ENCODE measurements at regions not wholly inside any gene's neighbourhood (a gene's known extent, or its start where the extent isn't known, plus 50 kb on each side); places are given as distances from the start of the nearest gene placed in this dataset.

GRCh38 chr5:97618721-97619120, 435.7 kb upstream of the RIOK2 start:
- Mint-ChIP-seq H3K27me3 (no peaks in the 10 kb centered on the region), H3K4me1 (ENCODE audit: unreplicated experiment) (no peaks in the 10 kb centered on the region)
- TF ChIP-seq CTCF (conservative IDR thresholded peaks at IDR 0.05) = no peak

GRCh38 chr5:97623441-97623840, 440.4 kb upstream of the RIOK2 start:
- DNase-seq (ENCODE audit: extremely low spot score, unreplicated experiment) = no peak

More at GRCh38 chr5:97618721-97619120, 435.7 kb upstream of the RIOK2 start:
- H3K36me3 Mint-ChIP-seq = no peaks in the 10 kb centered on the region
- no peaks in the 10 kb centered on the region for H3K9me3 Mint-ChIP-seq
- no peak for DNase-seq (ENCODE audit: extremely low spot score, unreplicated experiment)
- H3K27ac Mint-ChIP-seq = no peak overlapping the region
- no peak overlapping the region for H3K4me3 Mint-ChIP-seq

DNA sequence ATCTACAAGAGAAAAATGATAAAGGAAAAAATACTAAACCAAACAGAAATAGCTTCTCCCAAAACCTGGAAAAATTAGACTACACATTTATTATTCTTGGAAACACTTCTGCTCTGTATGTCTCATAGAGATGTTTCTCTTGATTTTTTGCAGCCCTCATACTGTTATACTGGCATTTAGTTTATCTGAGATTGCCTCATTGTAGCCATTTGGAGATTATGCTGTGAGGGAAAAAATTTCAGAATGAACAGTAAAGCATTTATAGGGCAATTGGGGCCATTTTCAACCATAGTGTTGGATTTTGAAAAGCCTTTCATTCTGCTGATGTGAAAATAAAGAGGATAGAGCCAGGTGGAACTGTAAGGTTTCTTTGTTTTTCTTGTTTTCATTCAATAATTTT, 441.8 kb upstream of the RIOK2 start:
- H3K27me3 Mint-ChIP-seq = no peaks in the 10 kb centered on the region
- no peak overlapping the region for H3K4me3 Mint-ChIP-seq
- DNase-seq (ENCODE audit: extremely low spot score, unreplicated experiment) = no peak
- H3K4me1 Mint-ChIP-seq (ENCODE audit: unreplicated experiment) = peaks cover 12% of the 10 kb centered on the region
- no peaks in the 10 kb centered on the region for H3K9me3 Mint-ChIP-seq
- TF ChIP-seq CTCF (conservative IDR thresholded peaks at IDR 0.05) = no peak
- H3K36me3 Mint-ChIP-seq = no peaks in the 10 kb centered on the region
- H3K27ac Mint-ChIP-seq = no peak overlapping the region

More at GRCh38 chr5:97623441-97623840, 440.4 kb upstream of the RIOK2 start:
- Mint-ChIP-seq H3K27ac (no peak overlapping the region), H3K27me3 (no peaks in the 10 kb centered on the region), H3K9me3 (no peaks in the 10 kb centered on the region), H3K4me1 (ENCODE audit: unreplicated experiment) (peaks cover 10% of the 10 kb centered on the region), H3K4me3 (no peak overlapping the region), H3K36me3 (no peaks in the 10 kb centered on the region)
- TF ChIP-seq CTCF (conservative IDR thresholded peaks at IDR 0.05) = no peak

DNA sequence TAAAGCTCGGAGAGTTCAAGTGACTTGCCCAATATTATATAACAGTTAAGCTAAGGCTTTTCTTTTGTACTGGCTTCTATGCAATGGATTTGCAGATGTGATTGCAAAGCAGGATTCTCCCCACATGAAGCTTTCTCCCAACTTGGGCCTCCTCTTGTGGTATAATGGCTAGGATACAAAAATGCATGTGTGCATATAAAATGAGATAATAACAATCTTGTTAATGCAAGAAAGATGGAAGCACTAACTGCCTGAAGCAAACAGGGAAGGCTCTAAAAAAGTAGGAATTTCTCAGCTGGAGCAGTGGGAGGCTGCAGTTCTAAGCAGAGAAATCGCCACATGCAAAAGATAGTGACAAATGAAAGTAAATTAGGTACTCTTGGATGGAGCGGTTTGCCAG, 444.2 kb upstream of the RIOK2 start:
- Mint-ChIP-seq H3K4me1 (ENCODE audit: unreplicated experiment) (peaks cover 12% of the 10 kb centered on the region), H3K36me3 (no peaks in the 10 kb centered on the region), H3K27me3 (no peaks in the 10 kb centered on the region), H3K9me3 (no peaks in the 10 kb centered on the region), H3K27ac (no peak overlapping the region), H3K4me3 (no peak overlapping the region)
- no peak for TF ChIP-seq CTCF (conservative IDR thresholded peaks at IDR 0.05)
- no peak for DNase-seq (ENCODE audit: extremely low spot score, unreplicated experiment)

GRCh38 chr5:97628031-97628430, 445.0 kb upstream of the RIOK2 start:
- Mint-ChIP-seq H3K27me3 (no peaks in the 10 kb centered on the region), H3K27ac (no peak overlapping the region), H3K4me3 (no peak overlapping the region), H3K4me1 (ENCODE audit: unreplicated experiment) (peaks cover 12% of the 10 kb centered on the region), H3K9me3 (no peaks in the 10 kb centered on the region), H3K36me3 (no peaks in the 10 kb centered on the region)
- TF ChIP-seq CTCF (conservative IDR thresholded peaks at IDR 0.05) = no peak
- DNase-seq (ENCODE audit: extremely low spot score, unreplicated experiment) = no peak

DNA sequence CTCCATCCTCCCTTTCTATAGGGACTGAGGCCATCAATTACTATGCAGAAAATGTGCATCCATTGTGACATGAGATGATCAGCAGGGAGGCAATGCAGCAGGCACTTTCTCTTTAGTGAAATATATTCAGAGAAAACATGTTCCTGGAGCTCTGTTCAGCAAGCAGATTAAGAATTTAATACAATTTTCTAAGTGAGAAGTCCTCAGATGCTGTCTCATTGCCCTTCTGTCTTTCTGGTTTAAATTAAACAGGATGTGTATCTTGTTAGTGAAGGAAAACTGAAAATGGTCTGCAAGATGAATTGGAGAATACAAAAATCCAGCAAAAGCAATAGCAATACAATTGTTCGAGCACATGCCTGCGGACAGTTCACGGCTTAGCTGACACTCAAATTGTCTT, 445.8 kb upstream of the RIOK2 start:
- Mint-ChIP-seq H3K36me3 (no peaks in the 10 kb centered on the region), H3K9me3 (no peaks in the 10 kb centered on the region), H3K27me3 (no peaks in the 10 kb centered on the region), H3K27ac (no peak overlapping the region), H3K4me3 (no peak overlapping the region), H3K4me1 (ENCODE audit: unreplicated experiment) (peaks cover 12% of the 10 kb centered on the region)
- no peak for TF ChIP-seq CTCF (conservative IDR thresholded peaks at IDR 0.05)
- DNase-seq (ENCODE audit: extremely low spot score, unreplicated experiment) = no peak
